Fibroblast of lung (primary cell): ENCODE measurements at regions not wholly inside any gene's neighbourhood (a gene's known extent, or its start where the extent isn't known, plus 50 kb on each side); places are given as distances from the start of the nearest gene placed in this dataset.
A peak's percentile ranks its signal among the peaks of the same experiment; 100 is the strongest.

Experiments
- DNase-seq, 2 donors: peaks; one replicate each; pipeline versions ENCODE4 v3.0.0 to v3.0.0-alpha.2; 2010; ENCODE audit warnings: low read depth in 2 of 2
- H2AFZ ChIP-seq: 2 replicates; pipeline ENCODE4 v1.5.1; 2012; ENCODE audit warnings: low read length, control low read depth, inconsistent platforms
- H3K27ac ChIP-seq: 2 replicates; pipeline ENCODE4 v1.5.1; 2011; ENCODE audit warnings: low read length, control low read depth; ENCODE audit not compliant: insufficient read depth
- H3K27me3 ChIP-seq: 2 replicates; pipeline ENCODE4 v1.5.1; 2011; ENCODE audit warnings: mild to moderate bottlenecking, low read length; ENCODE audit not compliant: control insufficient read depth, insufficient read depth
- H3K36me3 ChIP-seq: 2 replicates; pipeline ENCODE4 v1.5.1; 2011; ENCODE audit warnings: low read length; ENCODE audit not compliant: control insufficient read depth, insufficient read depth
- H3K4me1 ChIP-seq: 2 replicates; pipeline ENCODE4 v1.5.1; 2011; ENCODE audit warnings: low read length; ENCODE audit not compliant: control insufficient read depth, insufficient read depth; ENCODE audit errors: extremely low read depth
- H3K4me2 ChIP-seq: 2 replicates; pipeline ENCODE4 v1.5.1; 2011; ENCODE audit warnings: low read length, control low read depth; ENCODE audit not compliant: insufficient read depth; ENCODE audit errors: extremely low read depth
- H3K4me3 ChIP-seq, 4 experiments: fragments of 200-600 bp in 1 of 4; sonication (generic) in 1 of 4; replicated peaks in 1 of 4; 2 replicates each; pipeline ENCODE4 v1.5.1; 2011 to 2016; ENCODE audit warnings: low read length in 4 of 4, low read depth in 3 of 4, mild to moderate bottlenecking in 3 of 4, control low read depth in 2 of 4, inconsistent platforms in 1 of 4, mixed read lengths in 1 of 4; ENCODE audit not compliant: insufficient read depth in 1 of 4; ENCODE audit errors: control extremely low read depth in 1 of 4
- H3K79me2 ChIP-seq: 2 replicates; pipeline ENCODE4 v1.5.1; 2012; ENCODE audit warnings: mild to moderate bottlenecking, low read length, inconsistent platforms; ENCODE audit not compliant: control insufficient read depth, insufficient read depth
- H3K9ac ChIP-seq: 2 replicates; pipeline ENCODE4 v1.5.1; 2011; ENCODE audit warnings: mild to moderate bottlenecking, low read length, control low read depth; ENCODE audit not compliant: insufficient read depth
- H3K9me3 ChIP-seq: 2 replicates; pipeline ENCODE4 v1.5.1; 2012; ENCODE audit warnings: low read depth, low read length; ENCODE audit not compliant: control insufficient read depth, insufficient read depth
- H4K20me1 ChIP-seq: 2 replicates; pipeline ENCODE4 v1.5.1; 2011; ENCODE audit warnings: low read length; ENCODE audit not compliant: control insufficient read depth, insufficient read depth; ENCODE audit errors: extremely low read depth
- EZH2 ChIP-seq: IDR thresholded peaks from 2 replicates; pipeline ENCODE4 v1.5.1; 2012; ENCODE audit warnings: low read length, control low read depth, mild to moderate bottlenecking; ENCODE audit errors: missing control alignments
- TF ChIP-seq, protein P1 (sequence below), 2 donors: IDR thresholded peaks in 1 of 2; conservative IDR thresholded peaks in 1 of 2; 1 replicate in 1 of 2; 2 replicates in 1 of 2; pipeline ENCODE4 v1.5.1; 2011 to 2012; ENCODE audit warnings: low read length in 2 of 2, control low read depth in 1 of 2, inconsistent platforms in 1 of 2, low read depth in 1 of 2, mild to moderate bottlenecking in 1 of 2

DNA sequence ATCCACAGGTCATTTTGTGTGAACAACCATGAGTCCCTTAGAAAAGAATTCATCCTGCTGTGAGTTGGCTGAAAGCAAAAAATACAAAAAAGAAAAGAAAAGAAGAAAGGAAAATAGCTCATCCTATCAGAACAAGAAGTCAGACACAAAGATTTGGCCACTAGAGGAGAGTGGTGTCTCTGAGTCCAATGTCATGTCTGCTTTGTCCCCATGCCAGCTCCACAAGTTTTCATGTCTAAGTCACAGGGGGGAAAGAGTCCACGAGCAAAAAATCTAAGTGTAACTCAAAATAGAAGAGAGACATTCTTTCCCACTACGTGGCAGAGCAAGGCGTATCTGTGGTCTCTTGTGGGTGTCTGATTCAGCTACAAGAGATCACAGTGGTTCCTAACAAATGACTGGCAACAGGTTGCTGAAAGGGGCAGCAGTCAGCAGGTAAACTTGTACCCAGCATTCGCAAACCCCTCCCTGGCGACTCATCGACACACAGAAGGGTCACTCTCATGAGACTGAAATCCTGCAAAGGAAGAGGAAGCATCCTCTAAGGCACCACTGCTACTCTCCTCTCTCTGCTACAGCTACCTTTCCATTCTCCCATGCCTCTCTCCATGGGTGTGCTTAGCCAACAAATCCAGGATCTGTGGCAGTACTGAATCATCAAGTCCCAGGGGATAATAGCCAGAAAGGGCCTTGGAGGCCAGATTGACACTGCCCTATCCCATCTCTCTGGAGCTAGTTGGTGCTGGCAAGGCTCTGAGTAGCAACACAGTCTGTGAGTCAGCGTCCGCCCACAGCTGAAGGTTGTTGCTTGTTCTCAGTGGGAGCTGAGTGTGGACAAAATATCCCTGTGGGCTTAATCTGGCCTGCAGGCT is 123.0 kb upstream of the SLC39A10 start:
- H3K9ac ChIP-seq = peak overlapping the region; percentile 45
- H3K27me3 ChIP-seq = no peaks in the 10 kb centered on the region
- peak; percentile 84 to 96 for DNase-seq
- TF ChIP-seq, protein P1, sequence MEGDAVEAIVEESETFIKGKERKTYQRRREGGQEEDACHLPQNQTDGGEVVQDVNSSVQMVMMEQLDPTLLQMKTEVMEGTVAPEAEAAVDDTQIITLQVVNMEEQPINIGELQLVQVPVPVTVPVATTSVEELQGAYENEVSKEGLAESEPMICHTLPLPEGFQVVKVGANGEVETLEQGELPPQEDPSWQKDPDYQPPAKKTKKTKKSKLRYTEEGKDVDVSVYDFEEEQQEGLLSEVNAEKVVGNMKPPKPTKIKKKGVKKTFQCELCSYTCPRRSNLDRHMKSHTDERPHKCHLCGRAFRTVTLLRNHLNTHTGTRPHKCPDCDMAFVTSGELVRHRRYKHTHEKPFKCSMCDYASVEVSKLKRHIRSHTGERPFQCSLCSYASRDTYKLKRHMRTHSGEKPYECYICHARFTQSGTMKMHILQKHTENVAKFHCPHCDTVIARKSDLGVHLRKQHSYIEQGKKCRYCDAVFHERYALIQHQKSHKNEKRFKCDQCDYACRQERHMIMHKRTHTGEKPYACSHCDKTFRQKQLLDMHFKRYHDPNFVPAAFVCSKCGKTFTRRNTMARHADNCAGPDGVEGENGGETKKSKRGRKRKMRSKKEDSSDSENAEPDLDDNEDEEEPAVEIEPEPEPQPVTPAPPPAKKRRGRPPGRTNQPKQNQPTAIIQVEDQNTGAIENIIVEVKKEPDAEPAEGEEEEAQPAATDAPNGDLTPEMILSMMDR (conservative IDR thresholded peaks at IDR 0.05 in 1 of 2, IDR thresholded peaks at IDR 0.05 in 1 of 2; ENCODE audit: low read depth in 1 of 2, low read length in 2 of 2) = peak; percentile 8 to 29
- no peak for TF ChIP-seq EZH2
- H2AFZ ChIP-seq = peak overlapping the region; percentile 32
- peak overlapping the region; percentile 83 for H3K27ac ChIP-seq
- H3K4me1 ChIP-seq = peaks cover 11% of the 10 kb centered on the region
- peak overlapping the region in 2 of 4 experiments; percentile 38 to 51 for H3K4me3 ChIP-seq
- H4K20me1 ChIP-seq = no peaks in the 10 kb centered on the region
- H3K4me2 ChIP-seq = peak overlapping the region; percentile 55
- no peaks in the 10 kb centered on the region for H3K36me3 ChIP-seq
- H3K79me2 ChIP-seq = no peaks in the 10 kb centered on the region
- no peaks in the 10 kb centered on the region for H3K9me3 ChIP-seq

DNA sequence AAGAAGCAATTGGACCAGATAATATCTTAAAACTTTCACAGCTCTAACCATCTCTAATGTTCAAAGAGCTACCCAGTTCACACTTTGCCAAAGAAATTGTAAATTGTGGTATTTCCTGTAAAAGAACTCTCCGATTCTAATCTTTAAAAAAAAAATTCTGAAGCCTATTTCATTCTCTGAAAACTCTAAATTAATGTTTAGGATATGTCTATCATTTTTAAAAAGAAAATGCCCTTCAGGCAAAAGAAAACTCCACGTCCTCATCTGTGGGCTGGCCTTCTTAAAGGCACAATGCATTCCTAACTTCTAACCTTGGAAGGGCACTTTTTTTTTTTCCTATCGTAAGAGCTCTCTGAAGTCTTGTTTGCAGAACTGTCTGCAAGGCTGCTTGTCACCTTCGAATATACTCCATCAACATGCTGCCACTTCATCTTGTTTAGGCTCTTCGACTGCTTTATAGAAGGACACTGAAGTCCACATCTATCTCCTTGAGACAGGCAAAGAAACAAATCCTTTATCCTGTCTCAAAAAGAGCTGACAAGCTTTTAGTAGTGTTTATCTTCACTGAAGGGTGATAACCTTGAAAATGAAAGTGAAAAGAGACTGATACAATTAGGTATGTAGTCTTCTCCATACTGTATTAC is 124.3 kb upstream of the SLC39A10 start:
- Histone ChIP-seq H3K9ac (peak overlapping the region; percentile 21), H3K27ac (peak overlapping the region; percentile 83), H4K20me1 (no peaks in the 10 kb centered on the region), H3K27me3 (no peaks in the 10 kb centered on the region), H2AFZ (peak overlapping the region; percentile 64), H3K4me1 (peaks cover 11% of the 10 kb centered on the region), H3K4me3 (peak overlapping the region; percentile 38 to 51 (median 42)), H3K79me2 (no peaks in the 10 kb centered on the region), H3K36me3 (no peaks in the 10 kb centered on the region), H3K9me3 (no peaks in the 10 kb centered on the region), H3K4me2 (peak overlapping the region; percentile 55)
- DNase-seq = peak; percentile 31 to 69
- TF ChIP-seq, protein P1 (conservative IDR thresholded peaks at IDR 0.05 in 1 of 2, IDR thresholded peaks at IDR 0.05 in 1 of 2; ENCODE audit: low read depth in 1 of 2, low read length in 2 of 2) = no peak
- no peak for TF ChIP-seq EZH2

DNA sequence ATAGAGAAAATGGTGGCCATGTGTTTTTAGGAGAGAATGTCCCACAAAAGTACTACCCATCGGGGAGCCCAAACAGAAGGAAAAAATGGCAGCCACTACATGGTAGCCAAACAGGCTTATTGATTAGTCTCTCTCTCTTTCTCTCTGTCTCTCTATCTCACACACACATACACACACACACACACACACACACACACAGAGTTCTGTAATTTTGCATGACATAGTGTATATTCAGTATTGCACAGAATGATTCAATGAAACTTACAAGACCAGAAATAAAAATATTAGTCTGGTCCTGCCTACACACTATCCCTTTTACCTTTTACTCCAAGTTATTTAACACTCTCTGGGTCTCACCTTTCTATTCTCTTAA is 124.8 kb upstream of the SLC39A10 start:
- DNase-seq = no peak
- Histone ChIP-seq H2AFZ (peak overlapping the region; percentile 42), H3K4me2 (peak overlapping the region; percentile 55), H3K9me3 (no peaks in the 10 kb centered on the region), H3K79me2 (no peaks in the 10 kb centered on the region), H3K9ac (no peak overlapping the region), H3K36me3 (no peaks in the 10 kb centered on the region), H4K20me1 (no peaks in the 10 kb centered on the region), H3K27ac (peak overlapping the region; percentile 83), H3K4me1 (peaks cover 11% of the 10 kb centered on the region), H3K4me3 (peak overlapping the region in 1 of 4 experiments; percentile 51), H3K27me3 (no peaks in the 10 kb centered on the region)
- TF ChIP-seq, protein P1 (conservative IDR thresholded peaks at IDR 0.05 in 1 of 2, IDR thresholded peaks at IDR 0.05 in 1 of 2; ENCODE audit: low read depth in 1 of 2, low read length in 2 of 2) = no peak
- no peak for TF ChIP-seq EZH2
